Lower lobe of right lung (tissue), 2 donors: ENCODE measurements at regions not wholly inside any gene's neighbourhood (a gene's known extent, or its start where the extent isn't known, plus 50 kb on each side); places are given as distances from the start of the nearest gene placed in this dataset.

Source experiments
- ATAC-seq, 2 donors: fragments of 200-7000 bp; cut with Tn5 transposase; one replicate each; pipeline ENCODE4 v1.9.1; 2020 to 2022; ENCODE audit warnings: mild to moderate bottlenecking in 2 of 2, moderate library complexity in 2 of 2
- DNase-seq: peaks from one replicate; pipeline ENCODE4 v3.0.0-alpha.2; 2020
- H3K27ac ChIP-seq: fragments of 200-600 bp; one replicate; pipeline ENCODE4 v1.8.0; 2022
- H3K27me3 ChIP-seq: fragments of 200-600 bp; one replicate; pipeline ENCODE4 v1.8.0; 2022; ENCODE audit warnings: low read depth
- H3K36me3 ChIP-seq: fragments of 200-600 bp; one replicate; pipeline ENCODE4 v1.8.0; 2022; ENCODE audit warnings: mild to moderate bottlenecking
- H3K4me1 ChIP-seq: fragments of 200-600 bp; one replicate; pipeline ENCODE4 v1.8.0; 2022
- H3K4me3 ChIP-seq: fragments of 200-600 bp; one replicate; pipeline ENCODE4 v1.8.0; 2022; ENCODE audit warnings: mild to moderate bottlenecking
- H3K9me3 ChIP-seq: fragments of 200-600 bp; one replicate; pipeline ENCODE4 v1.8.0; 2022
- intact Hi-C: fragments of 100-400 bp; cut with DNase I; formaldehyde crosslinking; loops from one replicate; pipeline ENCODE4 v1.11.0; 2022
- TF ChIP-seq, protein P1 (sequence below): fragments of 200-600 bp; IDR thresholded peaks from one replicate; pipeline ENCODE4 v1.8.0; 2022; ENCODE audit warnings: antibody characterized with exemption, mild to moderate bottlenecking
- donor health status: DM: no; HTN: yes; CAD: no; lungs with severe emphysema.

DNA sequence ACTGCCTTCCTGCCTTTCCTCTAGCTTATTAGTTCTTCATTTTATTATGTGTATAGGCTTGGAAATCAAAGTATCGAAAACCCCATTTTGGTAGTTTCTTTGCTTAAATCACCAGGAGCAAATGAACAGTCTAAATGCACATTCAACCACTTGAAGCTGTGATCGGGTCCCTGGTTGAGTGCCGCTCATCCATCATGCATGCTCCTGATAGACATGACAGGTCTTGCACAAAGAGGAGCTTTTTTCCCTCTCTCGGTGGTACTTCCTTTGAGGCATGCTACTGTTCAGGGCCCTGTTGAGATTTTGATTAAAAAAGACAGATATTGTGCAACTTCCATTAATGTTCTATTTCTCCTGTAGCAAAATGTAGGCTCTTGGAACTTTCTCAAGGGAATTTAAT is 185.8 kb downstream of the OLFM4 start:
- no peaks in the 10 kb centered on the region for H3K9me3 ChIP-seq

DNA sequence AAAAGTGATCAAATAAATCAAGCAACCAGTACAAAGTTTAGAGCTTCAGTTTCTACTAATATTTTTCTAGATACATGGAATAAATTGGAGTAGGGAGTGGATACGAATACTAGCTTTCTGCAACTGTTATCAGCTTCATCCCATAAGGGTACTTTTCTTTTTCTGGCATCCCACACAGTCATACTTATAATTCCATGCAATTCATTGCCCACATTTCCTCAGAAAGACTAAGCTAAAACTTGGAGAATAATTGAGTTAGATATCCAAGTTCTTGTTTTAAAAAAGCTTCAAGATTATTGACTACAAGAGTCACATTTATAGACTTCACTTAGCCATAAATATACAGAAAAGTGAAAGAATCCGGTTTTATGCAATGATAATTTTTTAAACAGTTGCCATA is 186.9 kb downstream of the OLFM4 start:
- no peaks in the 10 kb centered on the region for H3K27me3 ChIP-seq
- no peaks in the 10 kb centered on the region for H3K9me3 ChIP-seq
- intact Hi-C loops: no loop called here
- no peaks in the 10 kb centered on the region for H3K36me3 ChIP-seq
- DNase-seq (no peak), ATAC-seq (no peak)
- no peak overlapping the region for H3K27ac ChIP-seq
- H3K4me3 ChIP-seq: no peak overlapping the region
- TF ChIP-seq, protein P1, sequence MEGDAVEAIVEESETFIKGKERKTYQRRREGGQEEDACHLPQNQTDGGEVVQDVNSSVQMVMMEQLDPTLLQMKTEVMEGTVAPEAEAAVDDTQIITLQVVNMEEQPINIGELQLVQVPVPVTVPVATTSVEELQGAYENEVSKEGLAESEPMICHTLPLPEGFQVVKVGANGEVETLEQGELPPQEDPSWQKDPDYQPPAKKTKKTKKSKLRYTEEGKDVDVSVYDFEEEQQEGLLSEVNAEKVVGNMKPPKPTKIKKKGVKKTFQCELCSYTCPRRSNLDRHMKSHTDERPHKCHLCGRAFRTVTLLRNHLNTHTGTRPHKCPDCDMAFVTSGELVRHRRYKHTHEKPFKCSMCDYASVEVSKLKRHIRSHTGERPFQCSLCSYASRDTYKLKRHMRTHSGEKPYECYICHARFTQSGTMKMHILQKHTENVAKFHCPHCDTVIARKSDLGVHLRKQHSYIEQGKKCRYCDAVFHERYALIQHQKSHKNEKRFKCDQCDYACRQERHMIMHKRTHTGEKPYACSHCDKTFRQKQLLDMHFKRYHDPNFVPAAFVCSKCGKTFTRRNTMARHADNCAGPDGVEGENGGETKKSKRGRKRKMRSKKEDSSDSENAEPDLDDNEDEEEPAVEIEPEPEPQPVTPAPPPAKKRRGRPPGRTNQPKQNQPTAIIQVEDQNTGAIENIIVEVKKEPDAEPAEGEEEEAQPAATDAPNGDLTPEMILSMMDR: no peak
- H3K4me1 ChIP-seq: no peaks in the 10 kb centered on the region

More for the DNA sequence above, 185.8 kb downstream of the OLFM4 start:
- Histone ChIP-seq H3K4me1 (no peaks in the 10 kb centered on the region), H3K36me3 (no peaks in the 10 kb centered on the region), H3K4me3 (no peak overlapping the region), H3K27me3 (no peaks in the 10 kb centered on the region), H3K27ac (no peak overlapping the region)
- intact Hi-C loops: no loop called here
- DNase-seq (no peak), ATAC-seq (no peak)
- TF ChIP-seq, protein P1: no peak

DNA sequence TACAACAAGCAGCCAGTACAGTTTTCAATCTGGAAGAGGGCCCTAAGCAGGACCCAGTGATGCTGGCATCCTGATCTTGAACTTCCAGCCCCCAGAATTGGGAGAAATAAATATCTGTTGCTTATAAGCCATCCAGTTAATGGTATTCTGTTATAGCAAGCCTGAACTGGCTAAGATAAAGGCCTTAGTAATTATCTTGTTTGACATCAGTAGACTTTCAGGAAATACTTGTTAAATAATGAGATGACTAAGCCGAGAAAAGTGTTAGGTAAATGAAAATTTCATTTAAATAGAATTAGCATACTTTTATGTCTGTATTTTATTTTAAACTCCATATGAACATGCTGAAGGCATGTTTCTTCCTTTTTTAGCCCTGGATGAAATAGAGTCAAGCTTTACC is 188.2 kb downstream of the OLFM4 start:
- Histone ChIP-seq H3K9me3 (no peaks in the 10 kb centered on the region), H3K4me3 (no peak overlapping the region), H3K27ac (no peak overlapping the region), H3K36me3 (no peaks in the 10 kb centered on the region), H3K4me1 (no peaks in the 10 kb centered on the region), H3K27me3 (no peaks in the 10 kb centered on the region)
- DNase-seq: no peak
- TF ChIP-seq, protein P1: no peak
- no peak for ATAC-seq
- intact Hi-C loops: no loop called here

DNA sequence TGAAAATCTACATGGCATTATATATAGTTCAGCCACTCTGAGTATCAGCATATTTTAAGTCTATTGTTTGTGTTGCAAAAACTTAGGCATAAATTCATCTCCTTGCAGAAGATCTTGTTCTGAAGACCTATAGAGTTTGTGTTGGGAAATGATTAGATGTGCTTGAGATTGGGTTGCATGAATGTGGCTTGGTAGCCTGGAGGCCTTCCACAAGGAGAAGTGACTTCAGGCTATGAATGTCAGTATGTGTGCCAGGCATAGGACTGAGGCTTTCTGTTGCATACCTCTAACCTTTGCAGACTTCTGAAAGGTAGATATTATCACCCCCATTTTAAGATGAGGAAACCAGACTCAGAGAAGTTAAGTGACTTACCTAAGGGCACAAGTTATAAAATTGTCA is 188.6 kb downstream of the OLFM4 start:
- H3K27ac ChIP-seq: no peak overlapping the region
- no peaks in the 10 kb centered on the region for H3K27me3 ChIP-seq
- TF ChIP-seq, protein P1: no peak
- DNase-seq: no peak
- no peak overlapping the region for H3K4me3 ChIP-seq
- no peaks in the 10 kb centered on the region for H3K36me3 ChIP-seq
- H3K4me1 ChIP-seq: no peaks in the 10 kb centered on the region
- no peak for ATAC-seq
- H3K9me3 ChIP-seq: no peaks in the 10 kb centered on the region
- intact Hi-C loops: no loop called here

DNA sequence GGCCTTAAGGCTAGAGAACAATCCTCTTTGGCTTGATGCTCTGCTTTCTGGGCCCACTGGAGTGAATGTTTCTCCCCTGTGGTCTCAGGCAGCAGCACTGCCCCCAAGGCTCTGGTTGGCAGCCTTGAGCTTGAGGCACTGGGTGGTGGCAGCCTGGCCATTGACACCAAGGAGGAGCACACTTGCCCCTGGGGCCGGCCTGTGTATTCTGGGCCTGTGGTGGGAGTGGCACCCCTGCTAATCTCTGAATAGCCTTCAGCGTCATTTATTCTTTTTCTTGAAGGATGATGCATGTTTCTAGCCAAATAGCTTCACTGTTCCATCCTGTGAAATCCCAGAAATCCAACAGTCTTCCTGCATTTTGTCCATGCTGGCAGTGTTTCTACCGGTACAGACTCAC is 191.4 kb downstream of the OLFM4 start:
- TF ChIP-seq, protein P1: no peak
- Histone ChIP-seq H3K4me3 (no peak overlapping the region), H3K9me3 (peaks cover 4% of the 10 kb centered on the region), H3K27me3 (no peaks in the 10 kb centered on the region), H3K27ac (no peak overlapping the region), H3K4me1 (no peaks in the 10 kb centered on the region), H3K36me3 (no peaks in the 10 kb centered on the region)
- intact Hi-C loops: no loop called here
- no peak for DNase-seq
- no peak for ATAC-seq

DNA sequence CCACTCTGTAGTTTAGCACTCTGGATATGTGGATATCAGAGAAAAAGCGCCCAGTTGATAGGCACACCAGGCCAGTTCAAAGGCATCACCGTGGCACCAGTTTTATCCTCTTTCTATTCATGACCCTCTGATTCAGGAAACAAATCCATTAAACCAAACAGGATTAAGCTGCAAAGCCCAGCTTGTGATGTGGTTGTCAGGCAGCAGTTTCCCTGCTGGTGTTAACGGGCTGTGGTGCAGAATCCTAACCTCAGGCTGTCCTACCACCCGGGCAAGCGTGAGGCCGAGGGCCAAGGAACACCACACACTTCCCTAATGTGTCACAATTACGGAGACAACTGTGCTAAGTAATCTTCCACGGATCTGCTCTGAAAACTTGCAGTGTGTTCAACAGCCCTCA is 209.1 kb downstream of the OLFM4 start:
- intact Hi-C loops: no loop called here
- Histone ChIP-seq H3K4me1 (no peaks in the 10 kb centered on the region), H3K9me3 (no peaks in the 10 kb centered on the region), H3K27ac (no peak overlapping the region), H3K27me3 (peaks cover 10% of the 10 kb centered on the region), H3K36me3 (no peaks in the 10 kb centered on the region), H3K4me3 (no peak overlapping the region)
- no peak for ATAC-seq
- TF ChIP-seq, protein P1: no peak
- no peak for DNase-seq
